ENCODE measurements at regions not wholly inside any gene's neighbourhood (a gene's known extent, or its start where the extent isn't known, plus 50 kb on each side); places are given as distances from the start of the nearest gene placed in this dataset.
A peak's percentile ranks its signal among the peaks of the same experiment; 100 is the strongest.
"Not testable (repeated sequence)": the region's sequence is repeated elsewhere in the genome, so short reads cannot be mapped to it uniquely, and the experiment has no call there.

DNA sequence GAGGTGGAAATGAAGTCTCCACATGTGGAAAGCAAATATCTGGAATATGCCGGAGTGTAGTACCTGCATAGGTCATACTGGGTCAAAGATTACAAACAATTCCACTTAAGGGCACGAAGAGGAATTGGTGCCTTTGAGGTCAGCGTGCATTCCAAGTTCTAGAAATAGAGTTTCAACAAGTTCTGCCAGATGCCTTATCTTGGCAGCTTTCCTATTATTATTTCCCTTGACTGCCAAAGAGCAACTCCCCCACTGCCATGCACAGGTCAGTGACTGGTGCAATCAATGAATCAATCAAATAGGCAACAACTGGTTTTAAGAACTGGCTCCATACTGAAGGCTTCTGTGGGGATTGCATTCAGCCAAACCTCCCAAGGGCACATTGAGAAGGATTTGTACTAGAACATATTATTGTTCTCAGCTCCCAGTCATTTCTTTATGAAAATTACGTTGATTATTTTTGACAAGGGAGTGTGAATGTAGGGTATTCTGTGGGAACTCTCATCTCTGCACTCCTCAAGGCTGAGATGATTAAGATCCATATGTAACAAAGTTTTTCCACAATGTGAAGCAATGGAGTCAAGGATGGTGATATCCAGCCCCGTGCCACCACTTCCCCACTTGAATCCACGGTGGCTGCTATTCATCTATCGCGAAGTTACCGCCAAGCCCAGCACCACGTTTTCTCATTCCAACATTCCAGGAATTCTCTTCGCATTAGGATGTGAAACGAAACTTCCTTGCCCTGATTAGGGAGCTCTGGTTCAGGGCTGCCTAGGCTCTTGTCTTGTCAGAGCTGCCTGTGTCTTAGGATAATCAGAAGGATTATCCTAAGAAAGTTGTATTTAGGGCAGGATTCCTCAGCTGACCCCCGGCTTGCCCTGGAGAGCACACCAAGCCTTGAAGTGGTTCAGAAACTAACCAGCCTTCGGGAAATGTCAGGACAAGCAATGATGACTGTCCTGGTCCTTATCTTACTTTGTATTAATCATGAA lies 115.1 kb upstream of the PCED1B start:
- WGBS, 2 experiments (ENCODE audit: low coverage in 1 of 2, low lambda C conversion rate in 2 of 2, missing lambda C conversion rate in 2 of 2), result 19 to 26% methylated on average over 14 of the region's 14 CpGs
- H3K36me3 ChIP-seq (ENCODE audit: low read depth), result no peaks in the 10 kb centered on the region
- peaks cover 45% of the 10 kb centered on the region for H3F3A ChIP-seq (ENCODE audit: insufficient read depth)
- peak overlapping the region; percentile 46 for H3K4me3 ChIP-seq
- no peaks in the 10 kb centered on the region for H3K79me2 ChIP-seq (ENCODE audit: insufficient read depth)
- H3K9me2 ChIP-seq (ENCODE audit: insufficient read depth), result no peaks in the 10 kb centered on the region
- peak overlapping the region; percentile 41; the same call in 1 of the 2 replicates for H3K9ac ChIP-seq
- H3K4me1 ChIP-seq (ENCODE audit: insufficient read depth), result peaks cover 31% of the 10 kb centered on the region
- H3K27me3 ChIP-seq (replicated peaks; ENCODE audit: insufficient read depth), result no peaks in the 10 kb centered on the region
- peak; percentile 69 for DNase-seq
- in situ Hi-C loops (cut with MboI), result no loop called here
- no peaks in the 10 kb centered on the region for H3K9me3 ChIP-seq (ENCODE audit: low read depth)
- H3K27ac ChIP-seq, result peak overlapping the region; percentile 61
- H4K20me1 ChIP-seq (ENCODE audit: insufficient read depth), result no peaks in the 10 kb centered on the region
- no peak for TF ChIP-seq EZH2 (IDR thresholded peaks at IDR 0.05; ENCODE audit: insufficient read depth, poor library complexity, severe bottlenecking)
- no peak for TF ChIP-seq EZH2phosphoT487 (IDR thresholded peaks at IDR 0.05; ENCODE audit: insufficient read depth, low read depth)
- H3K4me2 ChIP-seq (ENCODE audit: unreplicated experiment), result peak overlapping the region; percentile 79
- H2AFZ ChIP-seq, result peak overlapping the region; percentile 64

DNA sequence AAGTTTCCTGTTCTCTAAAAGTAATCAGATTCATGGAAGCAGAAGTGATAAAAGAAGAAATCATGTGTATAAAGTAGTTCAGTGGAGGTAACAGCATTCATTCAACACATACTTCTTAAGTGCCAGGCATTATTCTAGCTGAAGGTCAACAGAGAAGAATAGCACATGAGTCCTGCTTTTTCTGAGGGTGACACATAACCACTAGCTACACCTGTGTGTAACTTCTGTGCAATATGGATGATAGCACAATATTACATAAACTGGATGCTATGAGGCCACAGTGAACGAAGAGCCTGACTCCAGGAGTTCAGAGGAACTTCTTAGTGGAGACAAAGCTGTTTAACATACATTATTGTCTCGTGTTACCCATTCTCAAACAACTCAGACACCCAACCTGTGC lies 114.3 kb upstream of the PCED1B start:
- Histone ChIP-seq H3K36me3 (ENCODE audit: low read depth) (no peaks in the 10 kb centered on the region), H3K79me2 (ENCODE audit: insufficient read depth) (no peaks in the 10 kb centered on the region), H3F3A (ENCODE audit: insufficient read depth) (peaks cover 36% of the 10 kb centered on the region), H3K4me2 (ENCODE audit: unreplicated experiment) (peak overlapping the region; percentile 79), H3K9ac (peak overlapping the region; percentile 41; the same call in 1 of the 2 replicates), H3K27ac (peak overlapping the region; percentile 61), H3K4me1 (ENCODE audit: insufficient read depth) (peaks cover 25% of the 10 kb centered on the region), H3K4me3 (peak overlapping the region; percentile 46), H4K20me1 (ENCODE audit: insufficient read depth) (no peaks in the 10 kb centered on the region), H2AFZ (peak overlapping the region; percentile 64), H3K9me2 (ENCODE audit: insufficient read depth) (no peaks in the 10 kb centered on the region), H3K27me3 (replicated peaks; ENCODE audit: insufficient read depth) (no peaks in the 10 kb centered on the region), H3K9me3 (ENCODE audit: low read depth) (no peaks in the 10 kb centered on the region)
- TF ChIP-seq EZH2phosphoT487 (IDR thresholded peaks at IDR 0.05; ENCODE audit: insufficient read depth, low read depth), result no peak
- no peak for TF ChIP-seq EZH2 (IDR thresholded peaks at IDR 0.05; ENCODE audit: insufficient read depth, poor library complexity, severe bottlenecking)
- no peak for DNase-seq
- 94 to 100% methylated on average over 2 of the region's 2 CpGs for WGBS, 2 experiments (ENCODE audit: low coverage in 1 of 2, low lambda C conversion rate in 2 of 2, missing lambda C conversion rate in 2 of 2)
- in situ Hi-C loops (cut with MboI), result no loop called here

- Histone ChIP-seq H3K4me2 (ENCODE audit: unreplicated experiment) (no peak overlapping the region), H3K27ac (no peak overlapping the region), H3K4me3 (no peak overlapping the region), H3K27me3 (replicated peaks; ENCODE audit: insufficient read depth) (no peaks in the 10 kb centered on the region), H3K36me3 (ENCODE audit: low read depth) (no peaks in the 10 kb centered on the region), H4K20me1 (ENCODE audit: insufficient read depth) (no peaks in the 10 kb centered on the region), H3K4me1 (ENCODE audit: insufficient read depth) (peaks cover 29% of the 10 kb centered on the region), H2AFZ (no peak overlapping the region), H3F3A (ENCODE audit: insufficient read depth) (peaks cover 36% of the 10 kb centered on the region), H3K9me3 (ENCODE audit: low read depth) (no peaks in the 10 kb centered on the region), H3K79me2 (ENCODE audit: insufficient read depth) (no peaks in the 10 kb centered on the region), H3K9ac (no peak overlapping the region), H3K9me2 (ENCODE audit: insufficient read depth) (no peaks in the 10 kb centered on the region)
- in situ Hi-C loops (cut with MboI), result no loop called here
- 86 to 89% methylated on average over 4 of the region's 4 CpGs for WGBS, 2 experiments (ENCODE audit: low coverage in 1 of 2, low lambda C conversion rate in 2 of 2, missing lambda C conversion rate in 2 of 2)
- TF ChIP-seq EZH2phosphoT487 (IDR thresholded peaks at IDR 0.05; ENCODE audit: insufficient read depth, low read depth) (no peak), EZH2 (IDR thresholded peaks at IDR 0.05; ENCODE audit: insufficient read depth, poor library complexity, severe bottlenecking) (no peak)
- no peak for DNase-seq
These were observed 113.5 kb upstream of the PCED1B start for GRCh38 chr12:46965880-46966279.

DNA sequence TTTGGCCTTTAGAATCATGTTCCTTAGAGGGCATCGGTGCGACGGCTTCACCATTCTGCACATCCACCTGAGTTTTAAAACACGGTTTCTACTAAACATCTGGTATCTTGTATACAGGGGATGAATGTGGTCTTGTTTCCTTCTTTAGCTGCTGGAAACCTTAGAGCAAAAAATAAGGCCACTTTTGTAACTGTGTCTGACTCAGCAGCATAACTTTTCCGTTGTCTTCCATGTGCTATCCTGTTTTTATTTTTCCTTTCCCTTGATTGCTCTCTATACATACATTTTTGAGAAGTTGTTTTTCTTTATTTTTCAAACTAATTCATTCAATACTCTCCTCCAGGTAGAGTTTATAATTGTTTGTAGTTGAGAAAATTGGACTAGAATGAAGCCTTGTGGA lies 108.8 kb upstream of the PCED1B start:
- Histone ChIP-seq H3K4me1 (ENCODE audit: insufficient read depth) (peaks cover 9% of the 10 kb centered on the region), H3K9ac (no peak overlapping the region), H3K36me3 (ENCODE audit: low read depth) (no peaks in the 10 kb centered on the region), H3K9me3 (ENCODE audit: low read depth) (no peaks in the 10 kb centered on the region), H3K79me2 (ENCODE audit: insufficient read depth) (no peaks in the 10 kb centered on the region), H4K20me1 (ENCODE audit: insufficient read depth) (no peaks in the 10 kb centered on the region), H2AFZ (peak overlapping the region; percentile 40), H3K4me3 (no peak overlapping the region), H3F3A (ENCODE audit: insufficient read depth) (peaks cover 6% of the 10 kb centered on the region), H3K27me3 (replicated peaks; ENCODE audit: insufficient read depth) (no peaks in the 10 kb centered on the region), H3K9me2 (ENCODE audit: insufficient read depth) (no peaks in the 10 kb centered on the region), H3K27ac (no peak overlapping the region), H3K4me2 (ENCODE audit: unreplicated experiment) (no peak overlapping the region)
- peak; percentile 26 for DNase-seq
- in situ Hi-C loops (cut with MboI), result no loop called here
- WGBS, 2 experiments (ENCODE audit: low coverage in 1 of 2, low lambda C conversion rate in 2 of 2, missing lambda C conversion rate in 2 of 2), result 75 to 76% methylated on average over 5 of the region's 5 CpGs
- no peak for TF ChIP-seq EZH2phosphoT487 (IDR thresholded peaks at IDR 0.05; ENCODE audit: insufficient read depth, low read depth)

- H3K4me3 ChIP-seq; H3K36me3 ChIP-seq (ENCODE audit: low read depth); H3K79me2 ChIP-seq (ENCODE audit: insufficient read depth); H4K20me1 ChIP-seq (ENCODE audit: insufficient read depth); H3K27me3 ChIP-seq (replicated peaks; ENCODE audit: insufficient read depth); H3K4me1 ChIP-seq (ENCODE audit: insufficient read depth); H3K9me2 ChIP-seq (ENCODE audit: insufficient read depth); H2AFZ ChIP-seq; H3K9ac ChIP-seq; H3K9me3 ChIP-seq (ENCODE audit: low read depth); H3F3A ChIP-seq (ENCODE audit: insufficient read depth); DNase-seq; in situ Hi-C loops (cut with MboI); H3K4me2 ChIP-seq (ENCODE audit: unreplicated experiment); H3K27ac ChIP-seq: not testable (repeated sequence)
- WGBS, 2 experiments (ENCODE audit: low coverage in 1 of 2, low lambda C conversion rate in 2 of 2, missing lambda C conversion rate in 2 of 2), result 71 to 77% methylated on average over 2 to 3 of the region's 3 CpGs
These were observed 105.5 kb upstream of the PCED1B start for GRCh38 chr12:46973937-46974336.
